HG02884 (cell line): ENCODE measurements at regions not wholly inside any gene's neighbourhood (a gene's known extent, or its start where the extent isn't known, plus 50 kb on each side); places are given as distances from the start of the nearest gene placed in this dataset.

Experiments used
- ATAC-seq: cut with Tn5 transposase; IDR thresholded peaks from one replicate; pipeline ENCODE4 v1.9.1; 2021; ENCODE audit warnings: mild to moderate bottlenecking, moderate library complexity; ENCODE audit not compliant: unreplicated experiment

DNA sequence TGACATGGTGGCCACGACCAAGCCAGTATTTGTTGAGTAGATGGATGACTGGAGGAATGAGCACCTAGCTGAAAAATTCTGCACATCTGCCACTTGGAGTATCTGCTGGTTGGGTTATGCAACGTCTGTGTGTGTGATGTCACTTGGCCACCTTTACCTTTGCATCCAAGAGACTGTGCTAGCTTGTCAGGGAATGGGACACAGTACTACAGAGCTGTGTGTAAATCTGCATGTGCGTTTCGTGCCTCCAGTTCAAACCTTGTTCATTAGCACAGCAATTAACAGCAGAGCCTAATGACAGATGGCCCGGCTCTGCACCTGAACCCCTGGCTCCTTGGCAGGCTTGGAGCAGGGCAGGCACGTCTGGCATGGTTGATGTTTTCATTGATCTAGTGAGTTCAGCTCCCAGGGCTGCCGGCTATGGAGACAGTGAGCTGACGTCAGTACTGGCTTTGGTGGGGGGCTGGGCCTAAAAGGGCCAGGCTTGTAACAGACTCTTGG, 188.4 kb upstream of the NAV2 start:
- ATAC-seq: no peak

- no peak for ATAC-seq
Observed at GRCh38 chr11:19520681-19521080, 192.0 kb upstream of the NAV2 start.

DNA sequence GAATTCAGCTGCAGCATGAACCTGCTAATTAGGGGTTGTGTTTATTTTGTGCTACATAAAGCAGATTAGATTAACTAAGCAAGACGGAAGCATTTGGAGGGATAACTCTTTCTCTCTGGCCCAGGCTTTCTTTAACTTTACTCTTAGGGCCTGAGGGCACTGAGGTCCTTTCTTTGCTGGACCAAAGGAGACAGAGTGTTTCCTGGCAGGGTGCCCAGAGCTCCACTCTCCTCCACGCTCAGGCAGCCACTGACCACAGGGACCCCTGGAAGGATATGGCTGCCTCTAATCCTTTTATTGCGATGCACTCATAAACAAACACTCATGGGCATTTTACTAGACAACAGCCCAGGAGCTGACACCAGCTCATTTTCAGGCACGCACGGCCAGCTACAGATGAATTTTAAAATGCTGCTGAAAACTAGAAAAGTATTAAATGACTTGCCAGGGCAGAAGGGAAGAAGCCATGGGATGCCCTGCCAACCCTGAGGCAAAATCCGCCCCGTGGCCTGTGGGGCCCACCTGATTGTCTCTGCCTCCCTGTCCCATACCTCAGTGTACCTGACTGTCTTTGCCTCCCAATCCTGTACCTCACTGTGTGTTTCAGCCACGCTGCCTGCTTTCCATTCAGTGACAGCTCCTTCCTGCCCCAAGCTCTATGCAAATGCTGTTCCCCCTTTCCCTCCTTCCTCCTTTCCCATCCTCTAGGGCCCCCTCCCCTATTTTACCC, 192.6 kb upstream of the NAV2 start:
- no peak for ATAC-seq

DNA sequence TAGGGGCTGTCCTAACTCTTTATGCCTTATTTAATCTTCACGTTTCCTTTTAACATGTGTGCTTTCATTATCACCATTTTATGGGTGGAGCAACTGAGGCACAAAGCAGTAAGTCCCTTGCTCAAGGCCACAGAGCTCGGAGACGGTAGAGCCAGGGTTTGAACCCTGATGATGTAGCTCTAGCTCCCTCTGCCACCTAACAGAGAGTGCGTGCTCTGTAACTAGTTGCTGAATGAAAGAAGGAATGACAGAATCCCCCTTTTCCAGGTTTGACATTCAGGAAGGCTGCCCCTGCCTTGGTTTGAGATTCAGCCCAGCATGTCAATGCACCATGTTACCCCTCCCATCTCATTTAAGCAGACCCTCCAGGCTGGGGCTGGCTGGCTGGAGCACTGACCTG, 193.3 kb upstream of the NAV2 start:
- ATAC-seq: no peak

GRCh38 chr11:19513253-19513652, 199.4 kb upstream of the NAV2 start:
- no peak for ATAC-seq

DNA sequence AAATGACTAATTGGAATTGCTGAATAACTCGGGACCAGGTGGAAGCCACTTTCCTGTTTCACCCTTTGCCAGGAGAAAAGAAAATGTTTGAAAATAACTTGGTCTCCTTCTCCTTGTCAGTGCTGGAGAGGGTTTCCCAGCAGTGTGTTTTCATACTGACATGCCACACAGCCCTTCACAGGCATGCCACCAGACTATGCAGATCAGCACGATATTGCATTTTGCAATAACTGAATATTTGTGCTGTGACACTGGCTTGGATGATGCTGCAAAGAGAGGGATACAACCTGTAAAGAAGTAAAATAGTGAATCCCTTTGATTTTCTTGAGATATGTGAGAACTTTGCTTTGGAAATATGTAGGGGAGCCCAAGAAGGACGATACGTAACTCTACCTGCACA, 200.0 kb upstream of the NAV2 start:
- ATAC-seq: no peak

GRCh38 chr11:19511413-19512183, 201.0 kb upstream of the NAV2 start:
- ATAC-seq: no peak

GRCh38 chr11:19511066-19511412, 201.6 kb upstream of the NAV2 start:
- no peak for ATAC-seq

GRCh38 chr11:19510468-19510867, 202.2 kb upstream of the NAV2 start:
- ATAC-seq: no peak

GRCh38 chr11:19509215-19509614, 203.4 kb upstream of the NAV2 start:
- no peak for ATAC-seq

DNA sequence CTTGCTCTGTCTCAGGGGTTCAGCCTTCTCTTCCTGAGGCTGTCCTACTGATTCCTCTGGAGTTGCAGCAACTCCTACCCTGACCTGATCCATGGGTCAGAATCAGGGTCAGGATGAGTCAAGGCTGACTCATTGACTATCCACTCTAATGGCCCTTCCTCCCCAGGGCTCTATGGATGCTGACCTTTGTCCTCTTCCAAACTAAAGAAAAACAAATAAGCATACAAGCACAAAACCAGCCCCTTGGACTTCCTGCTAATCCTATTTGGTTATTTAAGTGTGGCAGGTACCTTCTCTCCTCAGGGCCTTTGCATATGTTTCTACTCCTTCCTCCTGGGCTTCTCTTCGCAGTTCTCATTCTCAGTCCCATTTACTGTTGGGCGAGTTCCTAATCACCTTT, 204.5 kb upstream of the NAV2 start:
- no peak for ATAC-seq

DNA sequence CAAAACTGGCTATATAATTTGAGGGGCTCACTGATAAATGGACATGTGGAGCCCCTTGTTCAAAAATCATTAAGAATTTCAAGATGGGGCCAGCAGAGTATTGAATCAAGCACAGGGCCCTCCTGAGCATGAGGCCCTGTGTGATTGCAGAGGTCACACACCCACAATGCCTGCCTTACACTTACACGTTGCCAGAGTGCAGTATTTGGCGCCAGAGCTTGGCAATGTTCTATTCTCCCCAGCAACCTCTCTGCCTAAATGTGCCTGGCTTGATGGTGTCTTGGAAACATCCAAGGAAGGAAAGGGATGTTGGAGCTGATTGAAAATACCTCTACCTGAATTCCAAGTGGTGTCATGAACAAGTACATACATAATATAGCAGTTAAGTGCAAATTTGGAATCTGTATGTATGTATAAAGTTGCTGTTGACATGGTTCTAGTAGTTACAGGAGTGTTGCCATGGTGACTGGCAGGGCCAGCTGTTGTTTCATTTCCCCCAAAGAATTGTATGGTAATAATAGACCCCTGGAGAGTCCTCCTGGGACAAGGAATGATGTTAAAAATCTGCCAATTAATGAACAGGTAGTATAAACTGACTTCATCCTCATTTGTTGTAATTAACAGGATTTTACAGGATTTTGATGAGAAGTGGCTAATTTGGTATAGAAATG, 205.7 kb upstream of the NAV2 start:
- no peak for ATAC-seq

- ATAC-seq: no peak
Observed at GRCh38 chr11:19502691-19503253, 209.9 kb upstream of the NAV2 start.

DNA sequence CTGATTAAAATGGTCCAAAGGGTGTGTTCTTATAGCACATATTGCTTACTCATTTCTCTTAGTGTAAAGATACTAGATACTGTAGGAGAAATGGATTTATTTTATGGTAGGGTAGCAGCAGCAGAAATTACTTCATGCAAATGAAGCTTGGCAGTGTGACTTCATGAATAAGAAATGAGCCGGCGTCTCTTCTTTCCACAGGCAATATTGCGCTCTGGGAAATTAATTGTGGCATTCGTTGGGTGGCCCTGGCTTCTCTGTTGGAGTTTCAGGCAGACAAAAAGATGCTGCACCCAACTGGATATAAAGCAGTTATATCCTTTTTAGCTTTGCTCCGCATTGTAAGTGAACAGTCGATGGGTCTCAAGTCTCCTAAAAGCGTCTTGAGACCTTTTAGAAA, 211.0 kb upstream of the NAV2 start:
- no peak for ATAC-seq

- no peak for ATAC-seq
Observed at GRCh38 chr11:19499999-19500398, 212.6 kb upstream of the NAV2 start.

DNA sequence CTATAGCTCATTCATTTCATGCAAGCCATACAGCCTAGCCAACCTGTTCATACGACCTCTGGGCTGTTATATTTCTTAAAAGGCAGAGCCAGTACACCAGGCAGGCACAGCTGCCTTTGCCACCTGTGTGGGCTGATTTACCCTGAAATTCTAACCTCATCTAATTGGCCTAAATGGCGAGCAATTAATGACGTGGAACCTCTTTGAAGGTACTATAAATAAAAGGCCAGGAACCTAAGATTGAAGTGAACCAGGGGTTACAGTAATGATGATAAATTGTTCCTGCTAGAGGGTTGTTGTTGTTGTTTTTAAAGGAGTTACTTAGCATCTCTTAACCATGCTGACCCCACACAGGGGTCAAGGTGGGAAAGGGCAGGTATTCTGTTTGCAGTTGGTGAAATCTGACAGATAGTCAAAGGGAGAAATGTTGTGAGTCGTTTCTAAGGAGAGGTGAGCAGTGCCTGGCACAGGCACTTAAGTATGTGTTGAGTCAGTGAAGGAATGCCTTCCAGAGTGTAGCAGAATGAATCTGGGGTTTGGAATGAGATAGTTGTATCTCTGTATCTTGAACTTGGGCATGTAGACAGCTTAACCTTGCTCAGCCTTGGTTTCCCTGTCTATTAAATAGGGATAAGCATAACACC, 213.5 kb upstream of the NAV2 start:
- no peak for ATAC-seq

- ATAC-seq: no peak
Observed at GRCh38 chr11:19493446-19494213, 219.0 kb upstream of the NAV2 start.

DNA sequence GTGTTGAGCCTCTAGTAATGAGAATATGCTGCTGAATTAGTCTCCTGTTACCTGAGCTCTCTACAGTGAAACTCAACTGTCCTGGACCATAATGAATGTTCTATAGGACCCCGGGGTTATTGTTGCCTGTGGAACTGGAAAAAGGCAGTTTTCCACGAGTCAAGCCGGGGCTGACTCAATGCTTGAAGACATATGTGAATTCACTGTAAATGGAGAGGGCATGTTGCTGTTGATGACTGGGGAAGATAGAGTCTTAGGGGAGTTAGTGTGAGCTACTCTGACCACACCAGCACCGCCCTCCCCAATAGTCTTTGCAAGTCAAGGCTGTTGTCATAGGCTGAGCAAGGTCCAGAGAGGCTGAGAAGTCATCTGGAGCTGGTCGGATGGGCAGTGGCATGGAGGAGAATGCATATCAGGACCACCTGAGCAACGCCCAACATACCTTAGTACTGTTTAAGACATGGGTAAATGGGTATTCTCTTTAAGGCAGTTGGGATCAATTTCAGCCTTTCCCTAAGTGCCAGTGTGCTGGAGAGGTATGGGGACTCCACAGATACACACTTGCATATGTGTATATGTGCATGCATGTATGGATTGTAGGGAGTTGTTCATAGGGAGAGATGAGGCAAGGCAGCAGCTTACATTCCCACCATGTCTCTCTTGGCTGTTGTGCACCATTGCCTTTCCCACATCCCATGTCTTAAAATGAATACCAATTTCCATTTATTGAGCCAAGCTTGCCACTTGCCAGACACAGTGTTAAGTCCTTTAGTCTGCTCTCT, 230.1 kb upstream of the NAV2 start:
- no peak for ATAC-seq

DNA sequence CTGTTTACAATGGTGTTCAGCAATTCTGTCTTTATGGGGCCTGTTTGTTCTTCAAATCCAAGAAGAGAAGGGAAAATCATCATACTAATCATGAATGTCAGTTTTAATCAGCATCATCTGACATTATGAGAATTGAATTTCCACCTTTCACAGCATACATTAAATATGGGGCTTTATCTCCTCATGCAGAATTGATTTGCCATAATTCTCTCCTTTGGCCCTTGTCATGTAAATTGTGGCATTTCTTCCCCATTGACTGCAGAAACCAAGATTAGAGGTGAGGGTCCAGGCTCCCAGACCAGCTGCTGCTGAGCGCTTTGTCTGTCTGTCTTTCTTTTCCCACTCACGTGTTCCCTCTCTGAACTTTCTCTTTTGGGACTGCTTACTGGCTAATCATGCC, 232.1 kb upstream of the NAV2 start:
- ATAC-seq: no peak

GRCh38 chr11:19478891-19479290, 233.7 kb upstream of the NAV2 start:
- no peak for ATAC-seq
